ENCODE measurements at regions not wholly inside any gene's neighbourhood (a gene's known extent, or its start where the extent isn't known, plus 50 kb on each side); places are given as distances from the start of the nearest gene placed in this dataset.

DNA sequence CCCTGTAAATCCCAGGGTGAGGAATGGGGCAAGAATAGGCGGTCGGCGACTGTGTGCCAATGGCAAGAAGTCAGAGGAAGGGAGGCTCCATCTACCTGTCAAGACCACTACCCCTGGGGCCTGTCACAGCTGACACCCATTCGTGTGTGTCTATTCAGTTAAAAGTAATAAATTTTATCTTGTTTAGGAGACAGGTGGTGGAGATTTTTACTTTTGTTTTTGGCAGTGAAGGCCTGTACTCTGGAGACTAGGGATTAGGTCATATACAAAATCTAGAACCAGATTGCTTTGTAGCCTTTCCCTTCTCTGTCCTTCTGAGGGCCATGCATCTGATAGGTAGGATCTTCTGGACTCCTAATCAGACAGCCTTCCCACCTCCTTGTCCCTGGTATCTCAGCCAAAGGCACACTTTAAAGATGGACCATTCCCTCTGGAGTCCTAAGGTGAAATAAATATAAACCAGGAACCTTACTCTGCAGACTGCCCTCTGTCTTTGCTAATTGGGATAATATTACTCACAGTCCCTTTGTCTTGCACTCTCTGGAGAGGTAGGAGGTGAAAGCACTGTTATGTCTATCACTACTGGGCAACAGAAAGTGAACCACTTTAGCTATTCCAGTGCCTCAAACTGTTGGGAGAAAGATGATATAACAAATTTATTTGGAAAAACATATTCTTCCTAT, 213.2 kb upstream of the ACTBL2 start (continued):
- TF ChIP-seq RNF2 (IDR thresholded peaks at IDR 0.05; ENCODE audit: borderline replicate concordance, low read depth, low read length, missing control alignments, poor library complexity, severe bottlenecking) (no peak), TAF1 (IDR thresholded peaks at IDR 0.05; ENCODE audit: low read depth, low read length) (no peak), GTF2F1 (IDR thresholded peaks at IDR 0.05; ENCODE audit: borderline replicate concordance, low read depth, low read length) (no peak), RBBP5 (IDR thresholded peaks at IDR 0.05; ENCODE audit: borderline replicate concordance, low read depth, low read length) (no peak), SP1 (IDR thresholded peaks at IDR 0.05; ENCODE audit: low read depth, low read length) (no peak), BRCA1 (IDR thresholded peaks at IDR 0.05; ENCODE audit: low read depth, low read length) (no peak)

All from H1 (cell line).